ENCODE measurements at regions not wholly inside any gene's neighbourhood (a gene's known extent, or its start where the extent isn't known, plus 50 kb on each side); places are given as distances from the start of the nearest gene placed in this dataset.

DNA sequence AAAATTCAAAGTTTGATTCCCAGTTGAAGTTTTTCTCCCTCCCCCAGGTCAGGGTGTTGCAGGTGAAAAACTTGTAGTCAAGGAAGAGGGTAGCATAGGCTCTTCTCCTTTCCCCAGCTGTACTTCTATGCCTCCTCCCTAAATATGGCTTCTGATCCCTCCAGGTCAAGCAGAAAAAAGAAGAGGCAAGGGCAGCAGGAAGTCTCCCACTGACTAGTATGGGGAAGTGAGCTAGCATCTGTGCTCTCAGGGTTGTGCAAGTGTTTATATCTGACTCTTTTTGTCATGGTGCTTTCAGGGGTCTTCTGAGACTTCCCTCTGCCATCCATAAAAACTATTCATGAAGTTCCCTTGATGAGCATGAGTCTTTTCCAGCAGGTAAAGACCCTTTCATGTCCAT, 76.0 kb downstream of the ATPSCKMT start:
- H3K4me1 ChIP-seq (ENCODE audit: control insufficient read depth in 5 of 5, insufficient read depth in 5 of 5, low read length in 5 of 5), result no peaks in the 10 kb centered on the region
- TF ChIP-seq, protein P1, sequence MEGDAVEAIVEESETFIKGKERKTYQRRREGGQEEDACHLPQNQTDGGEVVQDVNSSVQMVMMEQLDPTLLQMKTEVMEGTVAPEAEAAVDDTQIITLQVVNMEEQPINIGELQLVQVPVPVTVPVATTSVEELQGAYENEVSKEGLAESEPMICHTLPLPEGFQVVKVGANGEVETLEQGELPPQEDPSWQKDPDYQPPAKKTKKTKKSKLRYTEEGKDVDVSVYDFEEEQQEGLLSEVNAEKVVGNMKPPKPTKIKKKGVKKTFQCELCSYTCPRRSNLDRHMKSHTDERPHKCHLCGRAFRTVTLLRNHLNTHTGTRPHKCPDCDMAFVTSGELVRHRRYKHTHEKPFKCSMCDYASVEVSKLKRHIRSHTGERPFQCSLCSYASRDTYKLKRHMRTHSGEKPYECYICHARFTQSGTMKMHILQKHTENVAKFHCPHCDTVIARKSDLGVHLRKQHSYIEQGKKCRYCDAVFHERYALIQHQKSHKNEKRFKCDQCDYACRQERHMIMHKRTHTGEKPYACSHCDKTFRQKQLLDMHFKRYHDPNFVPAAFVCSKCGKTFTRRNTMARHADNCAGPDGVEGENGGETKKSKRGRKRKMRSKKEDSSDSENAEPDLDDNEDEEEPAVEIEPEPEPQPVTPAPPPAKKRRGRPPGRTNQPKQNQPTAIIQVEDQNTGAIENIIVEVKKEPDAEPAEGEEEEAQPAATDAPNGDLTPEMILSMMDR (IDR thresholded peaks at IDR 0.05; ENCODE audit: control extremely low read depth, extremely low read depth), result no peak
- no peak overlapping the region for H3K9ac ChIP-seq (ENCODE audit: insufficient read depth in 1 of 2, low read length in 2 of 2)
- peaks cover 0 to 4% (median 0%) of the 10 kb centered on the region in 4 donors for H3K9me3 ChIP-seq (ENCODE audit: control insufficient read depth in 4 of 4, insufficient read depth in 3 of 4, low read length in 3 of 4)
- no peaks in the 10 kb centered on the region for H3K27me3 ChIP-seq (ENCODE audit: control insufficient read depth in 3 of 3, insufficient read depth in 3 of 3, low read length in 2 of 3)
- H3K4me3 ChIP-seq, result no peak overlapping the region
- H3K36me3 ChIP-seq (ENCODE audit: control insufficient read depth in 4 of 4, insufficient read depth in 4 of 4, low read length in 4 of 4), result no peaks in the 10 kb centered on the region
- DNase-seq, result no peak
- ATAC-seq (ENCODE audit: insufficient read depth, low FRiP score), result no peak
- no peak overlapping the region for H3K27ac ChIP-seq (ENCODE audit: low read depth in 1 of 2, low read length in 1 of 2)

DNA sequence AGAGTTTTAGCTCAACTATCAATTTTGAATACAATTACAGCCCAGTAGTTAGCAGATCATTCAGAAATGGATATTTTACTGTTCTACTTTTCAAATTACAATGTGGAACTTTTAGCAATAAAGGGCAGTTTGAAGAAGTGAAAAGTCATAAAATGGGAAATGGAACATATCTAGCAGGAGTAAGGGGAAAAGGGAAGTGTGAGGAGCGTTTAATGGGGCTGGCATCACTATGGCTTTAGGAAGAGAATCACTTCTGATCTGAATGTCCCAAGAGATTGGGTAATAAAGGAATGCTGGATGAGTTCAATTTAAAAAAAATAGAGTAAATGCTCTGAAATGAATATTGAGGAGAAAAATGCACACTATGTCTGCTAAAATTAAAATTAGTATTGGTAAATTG, 77.4 kb downstream of the ATPSCKMT start:
- Histone ChIP-seq H3K36me3 (ENCODE audit: control insufficient read depth in 4 of 4, insufficient read depth in 4 of 4, low read length in 4 of 4) (no peaks in the 10 kb centered on the region), H3K27me3 (ENCODE audit: control insufficient read depth in 3 of 3, insufficient read depth in 3 of 3, low read length in 2 of 3) (no peaks in the 10 kb centered on the region), H3K27ac (ENCODE audit: low read depth in 1 of 2, low read length in 1 of 2) (no peak overlapping the region), H3K9me3 (ENCODE audit: control insufficient read depth in 4 of 4, insufficient read depth in 3 of 4, low read length in 3 of 4) (peaks cover 0 to 9% (median 0%) of the 10 kb centered on the region in 4 donors), H3K4me1 (ENCODE audit: control insufficient read depth in 5 of 5, insufficient read depth in 5 of 5, low read length in 5 of 5) (no peaks in the 10 kb centered on the region), H3K9ac (ENCODE audit: insufficient read depth in 1 of 2, low read length in 2 of 2) (no peak overlapping the region), H3K4me3 (no peak overlapping the region)
- DNase-seq, result no peak
- no peak for ATAC-seq (ENCODE audit: insufficient read depth, low FRiP score)
- 48 to 60% methylated on average over 1 of the region's 1 CpG for WGBS, 2 donors
- TF ChIP-seq, protein P1 (IDR thresholded peaks at IDR 0.05; ENCODE audit: control extremely low read depth, extremely low read depth), result no peak

DNA sequence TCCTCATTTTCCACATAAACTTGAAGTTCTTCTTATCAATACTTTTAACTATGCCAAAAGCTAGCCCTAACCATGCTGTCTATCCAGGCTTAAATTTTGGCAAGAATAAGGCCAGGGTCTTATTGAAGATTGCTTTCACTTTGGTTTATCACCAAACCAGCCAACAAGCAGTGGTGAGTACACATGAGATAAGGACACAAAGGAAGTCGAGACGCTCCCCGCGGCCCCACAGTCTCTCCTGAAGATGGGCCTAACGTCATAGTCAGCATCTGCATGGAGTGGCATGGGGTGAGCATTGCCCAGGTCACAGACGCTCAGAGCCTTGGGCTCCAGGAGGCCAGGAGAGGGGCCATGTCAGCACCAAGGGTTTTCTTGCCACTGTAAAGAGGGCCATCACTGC, 80.3 kb downstream of the ATPSCKMT start:
- H3K27ac ChIP-seq (ENCODE audit: low read depth in 1 of 2, low read length in 1 of 2), result no peak overlapping the region
- no peaks in the 10 kb centered on the region for H3K4me1 ChIP-seq (ENCODE audit: control insufficient read depth in 5 of 5, insufficient read depth in 5 of 5, low read length in 5 of 5)
- DNase-seq (no peak), ATAC-seq (ENCODE audit: insufficient read depth, low FRiP score) (no peak)
- H3K27me3 ChIP-seq (ENCODE audit: control insufficient read depth in 3 of 3, insufficient read depth in 3 of 3, low read length in 2 of 3), result no peaks in the 10 kb centered on the region
- 80 to 86% methylated on average over 6 of the region's 6 CpGs for WGBS, 2 donors
- no peak overlapping the region for H3K9ac ChIP-seq (ENCODE audit: insufficient read depth in 1 of 2, low read length in 2 of 2)
- H3K9me3 ChIP-seq (ENCODE audit: control insufficient read depth in 4 of 4, insufficient read depth in 3 of 4, low read length in 3 of 4), result peaks cover 0 to 20% (median 4%) of the 10 kb centered on the region in 4 donors
- TF ChIP-seq, protein P1 (IDR thresholded peaks at IDR 0.05; ENCODE audit: control extremely low read depth, extremely low read depth), result no peak
- H3K4me3 ChIP-seq, result no peak overlapping the region
- H3K36me3 ChIP-seq (ENCODE audit: control insufficient read depth in 4 of 4, insufficient read depth in 4 of 4, low read length in 4 of 4), result no peaks in the 10 kb centered on the region

DNA sequence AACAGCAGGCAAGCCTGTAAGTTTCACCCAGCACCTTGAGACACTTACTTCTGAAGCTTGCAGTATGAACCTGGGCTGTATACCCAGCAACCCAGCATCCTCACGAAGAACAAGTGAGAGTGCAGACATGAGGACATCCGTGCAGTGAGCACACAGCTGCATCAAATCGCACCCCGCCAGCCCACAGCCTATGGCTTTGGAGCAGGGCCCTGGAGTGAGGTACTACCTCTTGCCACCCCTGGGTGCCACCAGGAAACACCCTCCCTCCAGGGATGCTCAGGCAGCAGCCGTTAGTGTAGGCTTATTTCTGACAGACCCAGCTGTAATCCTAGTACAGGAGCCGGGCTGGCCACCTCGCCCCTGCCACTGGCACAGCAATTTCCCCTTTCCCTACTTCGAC, 81.4 kb downstream of the ATPSCKMT start:
- no peaks in the 10 kb centered on the region for H3K36me3 ChIP-seq (ENCODE audit: control insufficient read depth in 4 of 4, insufficient read depth in 4 of 4, low read length in 4 of 4)
- TF ChIP-seq, protein P1 (IDR thresholded peaks at IDR 0.05; ENCODE audit: control extremely low read depth, extremely low read depth), result no peak
- H3K9ac ChIP-seq (ENCODE audit: insufficient read depth in 1 of 2, low read length in 2 of 2), result no peak overlapping the region
- peaks cover 0 to 22% (median 4%) of the 10 kb centered on the region in 4 donors for H3K9me3 ChIP-seq (ENCODE audit: control insufficient read depth in 4 of 4, insufficient read depth in 3 of 4, low read length in 3 of 4)
- no peaks in the 10 kb centered on the region for H3K4me1 ChIP-seq (ENCODE audit: control insufficient read depth in 5 of 5, insufficient read depth in 5 of 5, low read length in 5 of 5)
- WGBS, 2 donors, result 84 to 88% methylated on average over 8 of the region's 8 CpGs
- no peak for DNase-seq
- no peaks in the 10 kb centered on the region for H3K27me3 ChIP-seq (ENCODE audit: control insufficient read depth in 3 of 3, insufficient read depth in 3 of 3, low read length in 2 of 3)
- no peak overlapping the region for H3K27ac ChIP-seq (ENCODE audit: low read depth in 1 of 2, low read length in 1 of 2)
- H3K4me3 ChIP-seq, result no peak overlapping the region
- ATAC-seq (ENCODE audit: insufficient read depth, low FRiP score), result no peak
